ENCODE measurements at regions not wholly inside any gene's neighbourhood (a gene's known extent, or its start where the extent isn't known, plus 50 kb on each side); places are given as distances from the start of the nearest gene placed in this dataset.

- no peak for DNase-seq
These were observed 194.5 kb upstream of the JAG1 start for GRCh38 chr20:10868299-10868698.

DNA sequence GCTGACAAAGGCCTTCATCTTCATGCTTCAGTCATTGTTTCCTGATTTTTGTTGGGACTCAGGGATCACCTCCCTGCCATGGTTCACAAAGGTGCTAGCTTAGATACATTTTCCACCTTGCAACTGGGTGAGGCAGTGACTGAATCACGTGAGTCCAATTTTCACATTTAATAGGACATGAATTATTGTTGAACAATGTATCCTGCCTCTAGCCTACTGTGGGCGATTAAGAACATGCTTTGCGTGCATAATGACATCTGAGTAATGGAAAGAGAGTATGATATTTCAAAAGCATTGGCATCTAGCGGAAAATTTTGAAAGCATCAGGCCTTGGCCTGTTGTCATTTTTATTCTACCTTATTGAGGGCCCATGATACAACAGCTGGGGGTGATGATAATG, 199.2 kb upstream of the JAG1 start:
- DNase-seq: no peak

- no peak for DNase-seq
These were observed 201.9 kb upstream of the JAG1 start for GRCh38 chr20:10875653-10876052.

- DNase-seq: no peak
These were observed 202.8 kb upstream of the JAG1 start for GRCh38 chr20:10876558-10876957.

- DNase-seq: no peak
These were observed 203.5 kb upstream of the JAG1 start for GRCh38 chr20:10877342-10877741.

DNA sequence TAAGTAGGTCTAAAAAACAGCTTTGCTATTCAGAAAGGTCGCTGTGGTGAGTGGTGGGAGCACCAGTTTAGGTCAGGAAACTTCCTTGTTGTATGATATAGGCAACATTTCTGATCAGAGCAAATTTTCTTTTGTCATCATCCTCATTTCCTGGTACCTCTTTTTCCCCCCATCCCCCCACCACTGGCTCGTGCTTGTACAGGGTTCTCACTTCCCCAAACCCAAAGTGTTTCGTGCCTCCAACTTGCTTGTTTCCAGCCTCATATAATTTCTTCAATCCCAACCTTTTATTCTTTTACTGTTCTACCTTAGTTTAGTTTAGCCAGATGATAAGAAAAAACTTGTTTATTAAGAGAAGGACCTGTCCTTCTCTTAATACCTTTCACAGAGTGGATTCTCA, 209.4 kb upstream of the JAG1 start:
- DNase-seq: no peak

GRCh38 chr20:10893321-10893720, 219.5 kb upstream of the JAG1 start:
- DNase-seq: no peak

GRCh38 chr20:10897336-10897735, 223.5 kb upstream of the JAG1 start:
- DNase-seq: no peak

DNA sequence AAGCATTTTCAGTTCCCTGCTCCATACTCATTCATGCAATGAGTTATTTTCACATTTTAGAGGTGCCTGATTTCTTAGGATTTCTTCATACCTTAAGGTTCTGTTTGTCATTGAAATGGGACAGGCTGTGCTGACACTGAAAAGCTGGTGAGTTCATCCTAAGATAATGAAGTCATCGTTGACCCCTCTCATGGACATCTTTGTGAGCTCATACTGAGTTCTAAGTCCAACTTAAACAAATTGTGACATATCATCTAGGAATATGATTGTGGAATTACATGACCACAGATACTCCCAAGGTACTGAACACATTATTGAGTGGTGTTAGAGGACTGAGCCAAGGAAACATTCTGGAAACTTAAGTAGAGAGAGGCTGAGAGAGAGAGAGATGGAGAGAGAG, 224.8 kb upstream of the JAG1 start:
- no peak for DNase-seq

DNA sequence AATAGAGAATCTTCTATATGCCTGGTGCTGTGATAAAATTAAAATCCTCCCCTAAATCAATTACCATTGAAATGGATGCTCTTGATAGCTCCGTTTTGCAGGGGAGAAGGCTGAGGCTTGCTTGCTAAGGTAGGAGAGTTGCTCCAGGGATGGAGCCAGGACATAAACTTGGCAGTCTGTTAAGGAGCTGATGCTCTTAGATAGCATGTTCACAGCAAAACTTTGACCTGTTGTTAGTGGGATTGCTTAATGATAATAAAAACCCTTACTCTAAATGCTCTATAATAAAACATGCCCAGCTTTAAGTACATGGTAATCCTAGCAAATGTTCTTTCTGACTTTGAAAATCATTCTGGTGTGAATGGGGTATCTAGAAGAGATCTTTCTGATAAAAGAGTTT, 228.4 kb upstream of the JAG1 start:
- DNase-seq: no peak

DNA sequence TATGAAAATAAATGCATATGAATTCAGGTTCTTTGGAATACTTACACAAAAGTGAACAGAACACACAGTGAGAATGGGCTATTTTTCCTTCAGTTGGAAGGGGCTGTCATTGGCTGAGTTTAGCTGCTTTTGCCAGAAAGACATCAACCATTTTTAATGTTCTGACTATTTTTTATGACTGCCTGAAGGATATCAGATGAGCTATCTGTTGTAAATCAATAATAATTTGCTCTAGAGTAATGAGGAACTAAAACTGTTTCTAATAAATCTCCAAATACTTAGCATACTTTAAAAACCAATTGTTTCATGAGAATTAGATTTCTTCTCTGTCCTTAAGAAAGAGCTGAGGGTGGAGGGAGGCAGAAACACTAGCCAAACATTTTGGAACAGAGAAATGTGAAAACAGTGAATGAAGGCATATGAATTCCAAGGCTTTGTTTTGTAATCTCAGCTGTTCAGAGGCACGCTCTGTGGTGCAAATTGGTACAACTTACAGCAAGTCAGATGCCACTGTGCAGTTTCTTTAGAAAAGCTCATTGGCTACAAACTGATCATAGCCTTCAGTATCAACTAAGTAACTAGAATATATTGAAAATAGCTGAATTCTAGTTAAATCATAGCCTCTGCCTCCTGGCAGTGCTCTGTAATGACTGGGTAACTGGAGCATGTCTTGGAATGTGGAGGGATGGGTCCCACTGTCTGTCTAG, 228.9 kb upstream of the JAG1 start:
- DNase-seq: no peak

- DNase-seq: no peak
These were observed 233.0 kb upstream of the JAG1 start for GRCh38 chr20:10906834-10907233.

DNA sequence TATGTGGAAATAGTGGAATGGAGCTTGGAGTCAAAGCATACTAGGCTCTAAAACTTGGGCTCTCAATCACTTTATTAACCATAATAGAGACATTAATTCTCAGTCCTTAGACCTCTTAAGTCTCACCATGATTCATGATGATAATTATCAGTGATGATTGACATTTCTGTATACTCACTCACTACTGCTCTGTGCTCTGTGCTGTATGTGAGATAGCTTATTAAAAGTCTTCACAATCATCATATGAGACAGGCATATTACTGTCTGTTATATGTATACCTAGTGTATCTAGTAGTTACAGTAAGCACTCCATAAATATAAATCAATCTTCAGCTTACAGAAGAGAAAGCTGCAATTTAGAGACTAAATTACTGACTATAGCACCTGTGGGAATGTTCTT, 236.0 kb upstream of the JAG1 start:
- DNase-seq: no peak

DNA sequence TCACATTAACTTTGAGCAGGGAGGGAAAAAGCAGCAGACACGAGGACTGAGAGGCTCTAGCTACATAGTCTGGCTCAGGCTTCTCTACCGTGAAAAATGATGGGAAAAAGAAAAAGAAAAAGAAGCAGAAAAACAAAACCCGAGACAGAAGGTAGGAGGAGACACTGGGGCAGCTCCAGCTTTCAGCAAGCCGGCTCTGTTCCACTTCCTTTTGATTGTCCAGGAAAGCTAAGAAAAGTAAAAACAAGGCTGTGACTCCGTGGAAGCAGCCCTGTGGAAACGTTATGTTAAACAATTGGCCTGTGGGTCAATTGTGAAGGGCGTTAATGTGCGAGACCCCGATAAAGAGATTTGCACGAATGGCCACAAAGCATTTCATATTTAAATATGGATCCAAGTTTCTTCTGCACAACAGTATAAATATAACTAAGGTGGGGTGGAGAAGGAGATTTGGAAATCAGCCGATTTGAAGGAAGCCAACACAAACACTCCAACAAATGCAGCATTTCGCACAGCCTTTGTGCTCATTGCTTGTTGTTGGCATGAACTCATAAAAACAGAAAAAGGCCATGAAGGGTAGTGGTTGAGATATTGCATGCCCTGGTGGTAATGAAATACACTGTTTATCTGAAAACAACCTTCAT, 236.9 kb upstream of the JAG1 start:
- no peak for DNase-seq

GRCh38 chr20:10911298-10911697, 237.5 kb upstream of the JAG1 start:
- DNase-seq: no peak

DNA sequence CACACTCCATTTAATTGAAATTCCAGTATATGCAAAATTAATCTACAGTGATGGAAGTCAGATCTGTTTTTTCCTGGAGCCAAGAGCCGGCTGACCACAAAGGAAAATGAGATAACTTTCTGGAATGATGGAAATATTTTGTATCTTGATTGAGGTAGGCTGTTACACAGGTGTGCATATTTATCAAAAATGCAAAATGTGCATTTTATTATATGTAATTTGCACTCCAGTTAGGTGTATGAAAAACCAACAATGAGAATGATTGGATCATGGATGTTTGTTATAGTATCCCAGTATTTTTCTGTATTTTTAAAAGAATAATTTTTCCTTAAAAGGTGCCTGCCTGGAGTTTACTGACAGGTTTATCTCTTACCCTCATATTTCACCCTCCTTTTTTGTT, 242.0 kb upstream of the JAG1 start:
- no peak for DNase-seq

DNA sequence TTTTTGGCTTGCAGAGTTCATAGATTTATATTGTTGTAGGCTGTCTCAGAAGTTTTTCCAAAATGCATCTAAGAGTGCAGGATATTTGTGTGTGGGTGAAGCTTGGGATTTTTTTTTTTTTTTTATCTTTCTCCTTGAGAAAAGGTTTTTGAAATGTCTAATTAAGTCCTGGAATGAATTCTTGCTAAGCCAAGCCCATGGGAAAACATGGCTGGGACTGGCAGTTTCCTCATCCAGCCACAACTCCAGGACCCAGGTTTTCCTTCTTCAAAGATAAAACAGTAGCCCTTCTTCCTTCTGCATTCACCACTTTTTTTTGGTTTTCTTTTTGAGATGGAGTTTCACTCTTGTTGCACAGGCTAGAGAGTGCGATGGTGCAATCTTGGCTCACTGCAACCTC, 242.5 kb upstream of the JAG1 start:
- no peak for DNase-seq

DNA sequence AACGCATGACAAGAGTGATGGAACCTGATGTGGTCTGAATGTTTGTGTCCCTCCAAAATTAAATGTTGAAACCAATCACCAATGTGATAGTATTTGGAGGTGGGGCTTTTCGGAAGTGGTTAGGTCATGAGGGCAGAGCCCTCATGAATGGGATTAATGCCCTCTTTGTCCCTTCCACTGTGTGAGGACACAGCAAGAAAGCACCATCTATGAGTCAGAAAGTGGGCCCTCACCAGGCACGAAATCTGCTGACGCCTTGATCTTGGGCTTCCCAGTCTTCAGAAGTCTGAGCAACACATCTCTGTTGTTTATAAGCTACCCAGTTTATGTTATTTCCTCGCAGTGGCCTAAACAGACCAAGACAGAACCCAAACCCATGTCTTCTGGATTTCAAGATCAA, 244.0 kb upstream of the JAG1 start:
- DNase-seq: no peak

DNA sequence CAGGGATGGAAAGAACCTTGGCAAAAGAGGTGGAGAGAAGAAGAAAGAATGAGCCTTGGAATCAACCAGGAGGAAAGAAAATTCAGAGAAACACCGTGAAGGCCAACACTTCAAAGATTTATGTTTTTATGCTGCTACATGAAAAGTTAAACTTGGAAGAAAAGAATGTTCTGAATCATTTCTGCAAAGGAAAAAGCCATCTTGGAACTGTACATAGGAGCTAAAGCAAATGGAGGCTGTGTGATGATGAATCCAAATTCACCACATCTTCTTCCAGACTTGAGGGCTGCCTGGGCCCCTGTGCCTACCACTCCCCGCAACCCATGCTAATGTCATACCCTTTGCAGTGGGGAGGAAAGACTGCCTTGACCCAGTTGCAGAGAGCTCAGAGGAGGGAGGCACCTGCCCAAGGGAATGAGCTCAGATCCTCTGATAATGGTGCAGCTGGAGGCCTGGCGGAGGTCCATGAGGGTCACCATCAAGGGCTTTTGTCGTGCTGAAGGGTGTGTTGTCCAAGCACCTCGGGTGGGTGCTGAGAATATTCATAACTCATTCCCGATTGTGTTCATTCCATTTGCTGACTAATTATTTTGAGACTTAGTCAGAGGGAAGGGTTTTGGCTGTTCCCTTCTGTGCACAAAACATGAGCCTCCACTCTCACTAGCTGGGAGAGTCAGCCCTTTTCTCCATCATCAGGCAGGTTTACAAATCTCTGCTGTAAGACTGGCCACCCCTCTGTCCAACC, 245.8 kb upstream of the JAG1 start:
- DNase-seq: no peak

DNA sequence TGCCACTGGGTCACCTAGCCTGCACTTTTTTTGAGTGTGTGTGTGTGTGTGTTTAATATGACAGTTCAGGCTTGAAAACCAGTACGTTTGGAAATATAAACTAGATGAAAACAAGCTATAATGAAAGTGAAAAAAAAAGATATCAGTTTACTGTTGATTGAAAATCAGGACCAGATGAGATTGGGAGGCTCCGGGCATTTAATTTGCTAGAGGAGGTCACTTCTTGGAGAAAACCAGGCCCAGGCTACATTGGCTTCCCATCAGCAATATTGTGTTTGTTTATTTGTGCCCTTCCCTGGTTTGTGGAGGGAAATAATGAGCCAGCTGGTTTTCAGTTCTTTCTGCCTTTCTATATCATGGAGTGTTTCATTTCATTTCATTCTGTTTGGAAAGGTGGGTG, 246.6 kb upstream of the JAG1 start:
- no peak for DNase-seq

- no peak for DNase-seq
These were observed 247.8 kb upstream of the JAG1 start for GRCh38 chr20:10921491-10922010.

- DNase-seq: no peak
These were observed 248.7 kb upstream of the JAG1 start for GRCh38 chr20:10922506-10922905.

- DNase-seq: peak; percentile 62
These were observed 249.1 kb upstream of the JAG1 start for GRCh38 chr20:10922941-10923340.

DNA sequence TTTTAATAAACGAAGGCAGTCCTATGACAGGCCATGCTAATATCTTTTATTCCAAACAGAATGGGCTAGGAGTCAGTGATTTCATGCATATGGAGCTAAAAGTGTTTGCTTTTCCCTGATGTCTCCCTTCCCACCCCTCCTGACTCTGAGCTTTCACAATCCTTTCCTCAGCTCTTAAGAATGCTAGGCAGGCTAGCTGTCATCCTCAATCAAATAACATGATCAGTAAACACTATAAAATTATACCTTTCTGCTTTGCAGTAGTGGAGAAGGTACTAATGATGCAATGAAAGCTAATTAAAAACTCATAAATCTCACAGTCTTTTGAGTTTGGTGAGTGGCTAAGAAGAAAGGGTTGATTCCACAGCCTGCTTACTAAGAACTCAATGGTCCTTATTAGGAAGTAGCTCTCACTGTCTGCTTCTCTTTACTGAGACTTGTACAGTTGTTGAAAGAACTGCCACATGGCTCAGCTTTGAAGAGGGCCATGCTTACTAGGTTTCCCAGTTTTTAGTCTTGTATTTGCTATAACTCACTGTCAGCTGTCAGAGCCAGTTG, 250.9 kb upstream of the JAG1 start:
- no peak for DNase-seq
